Epithelial cell of esophagus (primary cell): ENCODE measurements at regions not wholly inside any gene's neighbourhood (a gene's known extent, or its start where the extent isn't known, plus 50 kb on each side); places are given as distances from the start of the nearest gene placed in this dataset.

Experiments used
- DNase-seq: peaks from one replicate; pipeline ENCODE4 v3.0.0; 2010; ENCODE audit warnings: low read depth
- H3K4me3 ChIP-seq: 2 replicates; pipeline ENCODE4 v1.5.1; 2011; ENCODE audit warnings: mild to moderate bottlenecking, low read length, control low read depth
- CTCF ChIP-seq: IDR thresholded peaks from 2 replicates; pipeline ENCODE4 v1.5.1; 2011; ENCODE audit warnings: low read depth, mild to moderate bottlenecking, low read length, control low read depth, inconsistent platforms; ENCODE audit not compliant: insufficient read depth; ENCODE audit errors: missing control alignments

- no peak for TF ChIP-seq CTCF
- no peak overlapping the region for H3K4me3 ChIP-seq
- peak; percentile 19 for DNase-seq
Measured at GRCh38 chr21:41643246-41643966, 123.4 kb downstream of the RIPK4 start.

- DNase-seq = peak; percentile 86
- TF ChIP-seq CTCF = no peak
- H3K4me3 ChIP-seq = no peak overlapping the region
Measured at GRCh38 chr21:41641821-41642701, 124.8 kb downstream of the RIPK4 start.

DNA sequence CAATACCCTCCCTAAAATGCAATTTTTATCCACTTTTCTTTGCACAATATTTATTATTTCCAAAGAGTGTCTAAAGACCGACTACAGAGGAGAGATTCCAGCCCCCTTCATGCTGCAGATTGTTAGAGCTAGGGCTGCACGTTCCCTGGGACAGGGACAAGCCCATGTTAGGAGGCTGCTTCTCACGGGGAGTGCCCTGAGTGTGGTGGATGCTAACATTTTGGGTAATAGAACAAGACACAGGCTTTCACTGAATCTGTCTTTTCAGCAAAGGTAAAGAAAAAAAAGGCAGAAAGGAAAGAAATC lies 125.4 kb downstream of the RIPK4 start:
- no peak for DNase-seq
- no peak overlapping the region for H3K4me3 ChIP-seq
- no peak for TF ChIP-seq CTCF

DNA sequence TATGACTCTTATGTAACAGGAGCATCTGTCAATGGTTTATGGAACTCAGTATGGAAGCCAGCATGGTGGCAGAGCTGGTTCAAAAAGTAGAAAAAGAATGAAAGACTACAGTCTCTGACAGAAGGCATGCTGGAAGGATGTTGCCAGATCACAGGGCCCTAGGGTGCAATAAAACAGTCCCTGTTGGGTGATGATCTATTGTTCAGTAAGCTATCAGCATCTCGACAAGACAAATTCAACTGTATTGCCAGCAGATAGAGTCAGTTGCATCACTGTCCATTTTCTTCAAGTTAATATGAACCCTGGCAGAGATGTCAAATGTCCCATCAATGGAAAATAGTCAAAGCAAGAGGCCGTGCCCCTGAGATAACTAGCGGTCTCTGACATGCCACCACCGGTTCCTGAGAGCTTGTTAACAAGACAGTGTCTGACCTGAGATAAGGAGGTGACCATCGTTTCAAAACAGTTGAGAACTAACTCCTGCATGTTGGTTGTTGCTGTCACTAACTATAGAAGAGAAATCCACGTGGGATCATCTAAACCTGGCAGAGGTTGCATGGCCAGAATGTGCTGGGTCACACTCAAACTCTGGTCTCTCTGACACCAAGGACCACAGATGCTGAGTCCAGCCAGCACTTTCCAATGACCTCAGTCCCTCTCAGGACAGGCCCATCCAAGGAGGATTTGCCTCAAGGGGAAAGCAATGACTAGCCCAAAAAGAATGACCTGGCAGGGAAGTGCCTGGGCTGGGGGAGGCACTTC lies 125.9 kb downstream of the RIPK4 start:
- no peak overlapping the region for H3K4me3 ChIP-seq
- DNase-seq = no peak
- no peak for TF ChIP-seq CTCF

GRCh38 chr21:41639766-41640165 lies 127.1 kb downstream of the RIPK4 start:
- no peak for DNase-seq
- H3K4me3 ChIP-seq = no peak overlapping the region
- no peak for TF ChIP-seq CTCF

DNA sequence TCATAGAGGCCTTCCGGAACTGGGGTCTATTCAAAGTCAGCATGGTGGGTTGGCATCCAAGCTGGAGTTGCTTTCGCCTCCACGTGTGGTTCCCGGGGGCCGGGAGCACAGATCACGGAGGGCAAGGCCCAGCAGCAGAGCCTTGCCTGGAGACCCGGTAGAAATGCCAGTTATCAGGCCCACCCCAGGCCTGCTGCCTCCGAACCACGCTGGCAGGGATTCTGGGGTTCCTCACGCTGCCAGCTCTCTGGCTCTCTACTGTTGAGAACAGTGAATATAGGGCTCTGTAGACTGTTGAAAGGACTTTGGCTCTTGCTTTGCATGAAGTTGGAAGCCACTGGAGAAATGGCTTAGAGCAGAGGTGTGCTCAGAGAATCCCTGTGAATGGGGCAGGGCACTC lies 127.5 kb downstream of the RIPK4 start:
- no peak overlapping the region for H3K4me3 ChIP-seq
- TF ChIP-seq CTCF = no peak
- DNase-seq = no peak
